BJ (cell line): ENCODE measurements at regions not wholly inside any gene's neighbourhood (a gene's known extent, or its start where the extent isn't known, plus 50 kb on each side); places are given as distances from the start of the nearest gene placed in this dataset.

Experiments
- CTCF ChIA-PET: fragments of 350-600 bp; formaldehyde crosslinking; extraction: SDS; loops from one replicate; lab custom pipeline; 2021; ENCODE audit warnings: antibody characterized with exemption, inconsistent platforms; lab: Yijun Ruan, JAX
- POLR2A ChIA-PET: fragments of 300-600 bp; sonication (Branson Sonifier 250); formaldehyde crosslinking; extraction: SDS; loops from one replicate; lab custom pipeline; 2021; ENCODE audit warnings: antibody characterized with exemption; lab: Charles Lee
- DNase-seq: peaks from one replicate; pipeline ENCODE4 v3.0.0-alpha.2; 2011; ENCODE audit warnings: low read depth
- H3K27me3 ChIP-seq: 2 replicates; pipeline ENCODE4 v1.6.0; 2011; ENCODE audit warnings: low read length; ENCODE audit not compliant: control insufficient read depth, insufficient read depth
- H3K36me3 ChIP-seq: 2 replicates; pipeline ENCODE4 v1.5.1; 2011; ENCODE audit warnings: low read length; ENCODE audit not compliant: control insufficient read depth, insufficient read depth
- H3K4me3 ChIP-seq: 2 replicates; pipeline ENCODE4 v1.5.1; 2011; ENCODE audit warnings: low read depth, mild to moderate bottlenecking, control low read depth, low read length
- TF ChIP-seq, protein P1 (sequence below): IDR thresholded peaks from 2 replicates; pipeline ENCODE4 v1.5.1; 2011; ENCODE audit warnings: low read depth, mild to moderate bottlenecking, control low read depth, inconsistent platforms, low read length, moderate library complexity; ENCODE audit not compliant: insufficient read depth

DNA sequence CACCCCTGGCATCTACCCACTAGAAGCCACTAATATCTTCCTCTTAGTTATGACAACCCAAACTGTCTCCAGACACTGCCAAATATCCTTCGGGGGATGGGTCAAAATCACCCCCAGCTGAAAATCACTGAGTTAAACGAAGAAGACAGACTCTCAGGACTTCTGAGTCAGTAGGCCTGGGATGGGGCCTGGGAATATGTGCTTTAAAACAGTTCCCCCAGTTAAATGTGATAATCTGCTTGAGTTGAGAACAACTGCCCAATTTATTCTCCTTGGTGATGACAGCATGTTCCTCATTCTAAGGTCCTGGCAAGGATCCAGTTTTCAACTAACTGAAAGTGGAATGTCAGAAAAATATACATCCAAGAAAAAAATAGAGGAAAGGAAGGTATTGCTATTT lies 52.4 kb downstream of the CBLL2 start:
- Histone ChIP-seq H3K4me3 (no peak overlapping the region), H3K27me3 (no peaks in the 10 kb centered on the region), H3K36me3 (no peaks in the 10 kb centered on the region)
- DNase-seq = no peak
- ChIA-PET CTCF (no interaction called here), POLR2A (no interaction called here)
- TF ChIP-seq, protein P1, sequence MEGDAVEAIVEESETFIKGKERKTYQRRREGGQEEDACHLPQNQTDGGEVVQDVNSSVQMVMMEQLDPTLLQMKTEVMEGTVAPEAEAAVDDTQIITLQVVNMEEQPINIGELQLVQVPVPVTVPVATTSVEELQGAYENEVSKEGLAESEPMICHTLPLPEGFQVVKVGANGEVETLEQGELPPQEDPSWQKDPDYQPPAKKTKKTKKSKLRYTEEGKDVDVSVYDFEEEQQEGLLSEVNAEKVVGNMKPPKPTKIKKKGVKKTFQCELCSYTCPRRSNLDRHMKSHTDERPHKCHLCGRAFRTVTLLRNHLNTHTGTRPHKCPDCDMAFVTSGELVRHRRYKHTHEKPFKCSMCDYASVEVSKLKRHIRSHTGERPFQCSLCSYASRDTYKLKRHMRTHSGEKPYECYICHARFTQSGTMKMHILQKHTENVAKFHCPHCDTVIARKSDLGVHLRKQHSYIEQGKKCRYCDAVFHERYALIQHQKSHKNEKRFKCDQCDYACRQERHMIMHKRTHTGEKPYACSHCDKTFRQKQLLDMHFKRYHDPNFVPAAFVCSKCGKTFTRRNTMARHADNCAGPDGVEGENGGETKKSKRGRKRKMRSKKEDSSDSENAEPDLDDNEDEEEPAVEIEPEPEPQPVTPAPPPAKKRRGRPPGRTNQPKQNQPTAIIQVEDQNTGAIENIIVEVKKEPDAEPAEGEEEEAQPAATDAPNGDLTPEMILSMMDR = no peak

DNA sequence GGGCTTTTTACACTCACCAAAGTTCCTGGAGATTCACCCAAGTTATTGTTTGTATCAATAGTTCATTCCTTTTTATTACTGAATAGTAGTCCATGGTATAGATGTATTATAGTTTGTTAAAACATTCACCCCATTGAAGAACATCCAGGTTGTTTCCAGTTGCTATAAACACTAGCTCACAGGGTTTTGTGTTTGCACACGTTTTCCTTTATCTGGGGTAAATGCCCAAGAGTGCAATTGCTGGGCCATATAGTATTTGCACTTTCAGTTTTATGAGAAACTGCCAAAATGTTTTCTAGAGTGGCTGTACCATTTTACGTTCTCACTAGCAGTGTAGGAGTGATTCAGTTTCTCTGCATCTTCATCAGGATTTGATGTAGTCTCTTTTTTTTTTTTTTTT lies 57.1 kb downstream of the CBLL2 start:
- TF ChIP-seq, protein P1 = no peak
- DNase-seq = no peak
- POLR2A ChIA-PET = no interaction called here

DNA sequence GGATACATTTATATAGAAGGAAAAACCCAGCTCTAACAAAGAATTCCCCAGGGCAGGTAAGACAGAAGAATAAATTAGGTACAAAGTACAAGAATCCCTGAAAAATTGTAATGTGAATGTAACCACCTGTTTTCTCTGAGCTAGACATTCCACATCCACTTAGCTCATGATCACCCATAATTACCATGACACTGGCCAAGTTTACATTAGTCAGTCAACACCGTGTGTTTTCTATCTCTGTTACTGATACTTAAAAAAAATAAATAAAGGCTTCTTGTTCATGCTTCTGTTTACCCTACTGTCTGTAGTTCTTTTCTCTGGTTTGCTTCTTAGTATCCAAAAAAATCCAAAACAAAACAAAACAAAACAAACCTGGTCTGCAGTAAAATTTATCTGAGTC lies 66.0 kb downstream of the CBLL2 start:
- no peak for DNase-seq
- H3K4me3 ChIP-seq = no peak overlapping the region
- TF ChIP-seq, protein P1 = no peak
- no peaks in the 10 kb centered on the region for H3K36me3 ChIP-seq
- POLR2A ChIA-PET = interaction anchor here (0.6 kb wide), 1 partner anchor 12 kb away, joined by 3 read pairs; no protein-coding TSS in a partner anchor
- CTCF ChIA-PET = no interaction called here
- no peaks in the 10 kb centered on the region for H3K27me3 ChIP-seq

More for the DNA sequence above, 57.1 kb downstream of the CBLL2 start:
- Histone ChIP-seq H3K36me3 (no peaks in the 10 kb centered on the region), H3K4me3 (no peak overlapping the region), H3K27me3 (no peaks in the 10 kb centered on the region)
- CTCF ChIA-PET = no interaction called here

DNA sequence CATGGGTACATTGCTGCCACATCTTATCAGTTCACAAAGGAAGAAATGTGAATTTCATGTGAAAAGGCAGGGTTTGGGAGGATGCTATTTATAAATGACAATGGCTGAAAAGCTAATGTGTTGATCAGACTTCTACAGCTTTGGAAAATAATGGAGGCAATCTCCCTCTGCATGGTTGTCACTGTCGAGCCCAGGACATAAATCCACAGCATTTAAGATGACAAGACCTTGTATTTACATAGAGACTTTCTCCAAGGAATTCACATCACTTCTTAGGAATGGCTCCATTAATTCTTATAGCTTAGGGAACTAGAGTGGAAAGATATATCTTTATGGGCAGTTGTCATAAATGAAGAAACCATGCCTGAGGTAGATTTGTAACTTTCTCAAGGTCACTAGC lies 66.7 kb downstream of the CBLL2 start:
- DNase-seq = no peak
- POLR2A ChIA-PET = no interaction called here
- H3K27me3 ChIP-seq = no peaks in the 10 kb centered on the region
- TF ChIP-seq, protein P1 = no peak
- H3K4me3 ChIP-seq = no peak overlapping the region
- CTCF ChIA-PET = no interaction called here
- no peaks in the 10 kb centered on the region for H3K36me3 ChIP-seq

DNA sequence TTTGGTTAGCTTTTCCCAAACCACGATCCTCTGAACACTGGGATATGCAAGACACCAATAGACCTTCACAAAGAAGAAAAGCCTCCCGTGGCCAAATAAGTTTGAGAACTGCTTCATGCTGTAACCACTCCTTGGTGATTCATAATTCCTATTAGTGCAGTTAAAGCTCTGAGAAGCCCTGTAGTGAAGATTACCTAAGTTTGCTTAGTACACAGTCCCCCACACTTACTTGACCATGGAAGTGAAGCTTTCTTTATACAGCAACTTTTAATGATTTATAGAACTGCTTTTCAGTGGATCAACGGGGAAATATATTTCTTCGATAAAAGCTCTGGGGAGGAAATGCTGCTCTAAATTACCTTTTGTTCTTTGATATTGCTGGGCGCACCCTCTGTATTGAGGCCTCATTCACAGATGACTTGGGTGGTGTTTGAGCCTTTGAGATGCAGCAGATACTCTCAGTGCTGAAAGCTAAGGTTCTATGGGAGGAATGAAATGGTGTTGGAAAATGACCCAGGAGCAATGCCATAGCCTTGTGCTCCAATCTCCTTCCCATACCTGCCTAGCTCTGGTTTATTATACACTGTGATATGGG lies 67.4 kb downstream of the CBLL2 start:
- Histone ChIP-seq H3K27me3 (no peaks in the 10 kb centered on the region), H3K4me3 (no peak overlapping the region), H3K36me3 (no peaks in the 10 kb centered on the region)
- DNase-seq = no peak
- TF ChIP-seq, protein P1 = no peak
- ChIA-PET CTCF (no interaction called here), POLR2A (no interaction called here)
